ENCODE measurements at regions not wholly inside any gene's neighbourhood (a gene's known extent, or its start where the extent isn't known, plus 50 kb on each side); places are given as distances from the start of the nearest gene placed in this dataset.
"Not testable (repeated sequence)": the region's sequence is repeated elsewhere in the genome, so short reads cannot be mapped to it uniquely, and the experiment has no call there.

GRCh38 chr1:194795917-194796593 lies 1609.6 kb upstream of the B3GALT2 start:
- DNase-seq (ENCODE audit: low spot score in 2 of 2): no peak
- Mint-ChIP-seq H3K36me3 (no peaks in the 10 kb centered on the region), H3K9me3 (no peaks in the 10 kb centered on the region), H3K27ac (no peak overlapping the region)
- ATAC-seq: no peak

GRCh38 chr1:194787001-194787400 lies 1600.6 kb upstream of the B3GALT2 start:
- Mint-ChIP-seq H3K27ac (no peak overlapping the region), H3K9me3 (peaks cover 0 to 1% of the 10 kb centered on the region in 2 donors), H3K36me3 (no peaks in the 10 kb centered on the region)
- ATAC-seq (no peak), DNase-seq (ENCODE audit: low spot score in 2 of 2) (no peak)

GRCh38 chr1:194786027-194786426 lies 1599.6 kb upstream of the B3GALT2 start:
- ATAC-seq (no peak), DNase-seq (ENCODE audit: low spot score in 2 of 2) (no peak)
- H3K9me3 Mint-ChIP-seq: peaks cover 0 to 11% of the 10 kb centered on the region in 2 donors
- peaks cover 0 to 3% of the 10 kb centered on the region in 2 donors for H3K36me3 Mint-ChIP-seq
- H3K27ac Mint-ChIP-seq: no peak overlapping the region

- DNase-seq (ENCODE audit: low spot score in 2 of 2) (no peak), ATAC-seq (no peak)
- peaks cover 7% of the 10 kb centered on the region in 2 donors for H3K9me3 Mint-ChIP-seq
- no peak overlapping the region for H3K27ac Mint-ChIP-seq
- H3K36me3 Mint-ChIP-seq: peaks cover 0 to 5% of the 10 kb centered on the region in 2 donors
These were observed 1590.2 kb upstream of the B3GALT2 start for GRCh38 chr1:194776657-194777056.

- H3K9me3 Mint-ChIP-seq: peaks cover 0 to 7% of the 10 kb centered on the region in 2 donors
- no peak for ATAC-seq
These were observed 1588.1 kb upstream of the B3GALT2 start for GRCh38 chr1:194774535-194774934.

GRCh38 chr1:194755241-194755994 lies 1569.0 kb upstream of the B3GALT2 start:
- Mint-ChIP-seq H3K9me3 (peaks cover 0 to 3% of the 10 kb centered on the region in 2 donors), H3K27ac (no peak overlapping the region), H3K36me3 (peaks cover 0 to 6% of the 10 kb centered on the region in 2 donors)
- ATAC-seq (no peak), DNase-seq (ENCODE audit: low spot score in 2 of 2) (no peak)

More at GRCh38 chr1:194774535-194774934, 1588.1 kb upstream of the B3GALT2 start:
- Mint-ChIP-seq H3K27ac (no peak overlapping the region), H3K36me3 (no peaks in the 10 kb centered on the region)
- DNase-seq (ENCODE audit: low spot score in 2 of 2): no peak

GRCh38 chr1:194738843-194739242 lies 1552.4 kb upstream of the B3GALT2 start:
- not testable (repeated sequence) for H3K9me3 Mint-ChIP-seq; H3K27ac Mint-ChIP-seq; H3K36me3 Mint-ChIP-seq; DNase-seq (ENCODE audit: low spot score in 2 of 2); ATAC-seq

GRCh38 chr1:194734970-194735369 lies 1548.6 kb upstream of the B3GALT2 start:
- ATAC-seq: no peak
- no peaks in the 10 kb centered on the region for H3K9me3 Mint-ChIP-seq
- no peak for DNase-seq (ENCODE audit: low spot score in 2 of 2)
- H3K36me3 Mint-ChIP-seq: no peaks in the 10 kb centered on the region
- H3K27ac Mint-ChIP-seq: no peak overlapping the region

- Mint-ChIP-seq H3K27ac (no peak overlapping the region), H3K9me3 (no peaks in the 10 kb centered on the region), H3K36me3 (no peaks in the 10 kb centered on the region)
- ATAC-seq (no peak), DNase-seq (ENCODE audit: low spot score in 2 of 2) (no peak)
These were observed 1544.6 kb upstream of the B3GALT2 start for GRCh38 chr1:194731025-194731424.

GRCh38 chr1:194730304-194730703 lies 1543.9 kb upstream of the B3GALT2 start:
- H3K27ac Mint-ChIP-seq: no peak overlapping the region
- no peaks in the 10 kb centered on the region for H3K9me3 Mint-ChIP-seq
- no peaks in the 10 kb centered on the region for H3K36me3 Mint-ChIP-seq
- DNase-seq (ENCODE audit: low spot score in 2 of 2) (no peak), ATAC-seq (no peak)

- ATAC-seq: no peak
- Mint-ChIP-seq H3K36me3 (no peaks in the 10 kb centered on the region), H3K9me3 (no peaks in the 10 kb centered on the region), H3K27ac (no peak overlapping the region)
- DNase-seq (ENCODE audit: low spot score in 2 of 2): no peak
These were observed 1536.7 kb upstream of the B3GALT2 start for GRCh38 chr1:194723067-194723466.

GRCh38 chr1:194717941-194718340 lies 1531.5 kb upstream of the B3GALT2 start:
- DNase-seq (ENCODE audit: low spot score in 2 of 2) (no peak), ATAC-seq (no peak)
- Mint-ChIP-seq H3K9me3 (no peaks in the 10 kb centered on the region), H3K27ac (no peak overlapping the region), H3K36me3 (no peaks in the 10 kb centered on the region)

GRCh38 chr1:194717334-194717733 lies 1530.9 kb upstream of the B3GALT2 start:
- Mint-ChIP-seq H3K27ac (no peak overlapping the region), H3K9me3 (no peaks in the 10 kb centered on the region), H3K36me3 (no peaks in the 10 kb centered on the region)
- no peak for DNase-seq (ENCODE audit: low spot score in 2 of 2)
- ATAC-seq: no peak

- Mint-ChIP-seq H3K27ac (no peak overlapping the region), H3K36me3 (no peaks in the 10 kb centered on the region), H3K9me3 (no peaks in the 10 kb centered on the region)
- no peak for DNase-seq (ENCODE audit: low spot score in 2 of 2)
- ATAC-seq: no peak
These were observed 1524.3 kb upstream of the B3GALT2 start for GRCh38 chr1:194710671-194711070.

- ATAC-seq: no peak
- Mint-ChIP-seq H3K36me3 (no peaks in the 10 kb centered on the region), H3K27ac (no peak overlapping the region), H3K9me3 (no peaks in the 10 kb centered on the region)
- no peak for DNase-seq (ENCODE audit: low spot score in 2 of 2)
These were observed 1523.0 kb upstream of the B3GALT2 start for GRCh38 chr1:194709439-194709838.

- no peak for DNase-seq (ENCODE audit: low spot score in 2 of 2)
- no peak for ATAC-seq
- Mint-ChIP-seq H3K9me3 (no peaks in the 10 kb centered on the region), H3K36me3 (no peaks in the 10 kb centered on the region), H3K27ac (no peak overlapping the region)
These were observed 1520.7 kb upstream of the B3GALT2 start for GRCh38 chr1:194707074-194707473.

- ATAC-seq (no peak), DNase-seq (ENCODE audit: low spot score in 2 of 2) (no peak)
- H3K36me3 Mint-ChIP-seq: no peaks in the 10 kb centered on the region
- no peaks in the 10 kb centered on the region for H3K9me3 Mint-ChIP-seq
- H3K27ac Mint-ChIP-seq: no peak overlapping the region
These were observed 1518.9 kb upstream of the B3GALT2 start for GRCh38 chr1:194705123-194705854.

All from activated naive CD4-positive, alpha-beta T cell treated with anti-CD3 and anti-CD28 coated beads, Interleukin-2, amount 50 U/mL, for 72 hours (primary cell).